ENCODE measurements at regions not wholly inside any gene's neighbourhood (a gene's known extent, or its start where the extent isn't known, plus 50 kb on each side); places are given as distances from the start of the nearest gene placed in this dataset.

DNA sequence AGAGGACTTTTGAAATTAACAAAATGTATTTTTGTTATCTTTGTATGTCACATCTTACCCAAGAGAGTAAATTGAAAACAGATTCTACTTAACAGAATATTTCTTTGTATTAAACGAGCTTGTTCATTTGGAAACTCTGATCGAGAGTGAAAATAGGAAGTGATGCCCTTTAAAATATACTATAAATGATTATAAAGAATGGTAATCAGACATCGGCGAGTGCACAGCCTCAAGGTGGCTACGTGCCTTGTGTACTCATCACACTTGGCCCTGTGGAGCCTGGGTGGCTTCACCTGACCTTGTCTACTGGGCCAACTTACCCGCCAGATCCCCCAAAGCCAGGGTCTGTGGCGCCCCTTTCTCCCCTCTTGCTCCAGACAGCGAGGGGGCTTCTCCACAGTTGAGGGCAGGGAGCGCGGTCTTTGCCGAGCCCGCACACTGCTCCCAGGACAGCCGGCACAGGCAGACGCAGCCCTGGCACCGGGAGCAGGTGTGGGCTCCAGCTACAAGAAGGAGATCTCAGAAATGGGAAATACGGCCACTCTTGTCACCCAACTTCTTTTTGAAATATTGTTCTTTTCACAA, 243.2 kb downstream of the CEMIP2 start:
- no peak for ATAC-seq (ENCODE audit: insufficient number of reproducible peaks, low FRiP score, low read depth)
- TF ChIP-seq, protein P1, sequence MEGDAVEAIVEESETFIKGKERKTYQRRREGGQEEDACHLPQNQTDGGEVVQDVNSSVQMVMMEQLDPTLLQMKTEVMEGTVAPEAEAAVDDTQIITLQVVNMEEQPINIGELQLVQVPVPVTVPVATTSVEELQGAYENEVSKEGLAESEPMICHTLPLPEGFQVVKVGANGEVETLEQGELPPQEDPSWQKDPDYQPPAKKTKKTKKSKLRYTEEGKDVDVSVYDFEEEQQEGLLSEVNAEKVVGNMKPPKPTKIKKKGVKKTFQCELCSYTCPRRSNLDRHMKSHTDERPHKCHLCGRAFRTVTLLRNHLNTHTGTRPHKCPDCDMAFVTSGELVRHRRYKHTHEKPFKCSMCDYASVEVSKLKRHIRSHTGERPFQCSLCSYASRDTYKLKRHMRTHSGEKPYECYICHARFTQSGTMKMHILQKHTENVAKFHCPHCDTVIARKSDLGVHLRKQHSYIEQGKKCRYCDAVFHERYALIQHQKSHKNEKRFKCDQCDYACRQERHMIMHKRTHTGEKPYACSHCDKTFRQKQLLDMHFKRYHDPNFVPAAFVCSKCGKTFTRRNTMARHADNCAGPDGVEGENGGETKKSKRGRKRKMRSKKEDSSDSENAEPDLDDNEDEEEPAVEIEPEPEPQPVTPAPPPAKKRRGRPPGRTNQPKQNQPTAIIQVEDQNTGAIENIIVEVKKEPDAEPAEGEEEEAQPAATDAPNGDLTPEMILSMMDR (IDR thresholded peaks at IDR 0.05), result no peak
- Histone ChIP-seq H3K4me1 (ENCODE audit: control insufficient read depth in 1 of 2, low read depth in 2 of 2) (no peaks in the 10 kb centered on the region), H3K9me3 (no peaks in the 10 kb centered on the region), H3K36me3 (no peaks in the 10 kb centered on the region), H3K27ac (no peak overlapping the region), H3K27me3 (replicated peaks; ENCODE audit: insufficient read depth) (no peaks in the 10 kb centered on the region), H3K4me3 (no peak overlapping the region)
- DNase-seq (ENCODE audit: low spot score), result no peak

DNA sequence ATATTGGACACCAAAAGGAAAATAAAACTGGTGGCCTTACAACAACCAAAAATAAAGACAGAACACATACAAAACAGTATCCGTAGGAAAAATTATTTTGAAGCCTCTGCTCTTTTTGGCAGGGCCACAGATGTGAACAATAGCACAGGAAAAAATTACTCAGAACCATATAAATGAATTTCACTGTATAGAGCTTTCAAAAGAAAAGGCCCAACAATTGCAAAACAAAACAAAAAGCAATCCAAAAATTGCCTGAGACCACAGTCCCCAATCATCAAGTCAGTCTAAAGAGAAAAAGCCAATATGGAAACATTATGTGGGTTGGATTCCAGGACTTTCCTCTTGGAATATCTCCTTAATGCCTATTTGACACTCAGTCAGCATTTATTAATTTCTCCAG, 243.8 kb downstream of the CEMIP2 start:
- H3K4me1 ChIP-seq (ENCODE audit: control insufficient read depth in 1 of 2, low read depth in 2 of 2), result no peaks in the 10 kb centered on the region
- ATAC-seq (ENCODE audit: insufficient number of reproducible peaks, low FRiP score, low read depth), result no peak
- no peak for DNase-seq (ENCODE audit: low spot score)

DNA sequence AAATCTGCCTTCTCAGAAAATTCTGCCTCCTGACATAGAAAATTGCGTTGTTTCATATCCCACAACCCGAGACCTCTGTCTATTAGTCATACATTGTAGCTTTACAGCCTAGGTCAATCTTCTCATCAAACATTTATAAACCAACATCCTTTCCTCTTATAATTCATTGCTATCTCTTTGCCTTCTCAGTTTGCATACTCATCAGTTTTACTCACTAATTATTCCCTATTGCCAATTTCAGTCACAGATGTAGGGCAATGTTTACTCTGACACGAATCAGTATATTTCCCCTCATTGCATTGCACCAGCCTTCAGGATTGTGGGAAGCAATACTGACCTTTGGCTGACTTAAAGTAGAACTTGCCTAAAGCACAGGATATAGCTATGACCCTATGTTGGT, 247.2 kb downstream of the CEMIP2 start:
- Histone ChIP-seq H3K4me3 (no peak overlapping the region), H3K27me3 (replicated peaks; ENCODE audit: insufficient read depth) (no peaks in the 10 kb centered on the region), H3K9me3 (no peaks in the 10 kb centered on the region), H3K36me3 (no peaks in the 10 kb centered on the region), H3K27ac (no peak overlapping the region), H3K4me1 (ENCODE audit: control insufficient read depth in 1 of 2, low read depth in 2 of 2) (no peaks in the 10 kb centered on the region)
- TF ChIP-seq, protein P1 (IDR thresholded peaks at IDR 0.05), result no peak
- ATAC-seq (ENCODE audit: insufficient number of reproducible peaks, low FRiP score, low read depth) (no peak), DNase-seq (ENCODE audit: low spot score) (no peak)

More for the DNA sequence above, 243.8 kb downstream of the CEMIP2 start:
- Histone ChIP-seq H3K4me3 (no peak overlapping the region), H3K36me3 (no peaks in the 10 kb centered on the region), H3K27me3 (replicated peaks; ENCODE audit: insufficient read depth) (no peaks in the 10 kb centered on the region), H3K9me3 (no peaks in the 10 kb centered on the region), H3K27ac (no peak overlapping the region)
- TF ChIP-seq, protein P1 (IDR thresholded peaks at IDR 0.05), result no peak

DNA sequence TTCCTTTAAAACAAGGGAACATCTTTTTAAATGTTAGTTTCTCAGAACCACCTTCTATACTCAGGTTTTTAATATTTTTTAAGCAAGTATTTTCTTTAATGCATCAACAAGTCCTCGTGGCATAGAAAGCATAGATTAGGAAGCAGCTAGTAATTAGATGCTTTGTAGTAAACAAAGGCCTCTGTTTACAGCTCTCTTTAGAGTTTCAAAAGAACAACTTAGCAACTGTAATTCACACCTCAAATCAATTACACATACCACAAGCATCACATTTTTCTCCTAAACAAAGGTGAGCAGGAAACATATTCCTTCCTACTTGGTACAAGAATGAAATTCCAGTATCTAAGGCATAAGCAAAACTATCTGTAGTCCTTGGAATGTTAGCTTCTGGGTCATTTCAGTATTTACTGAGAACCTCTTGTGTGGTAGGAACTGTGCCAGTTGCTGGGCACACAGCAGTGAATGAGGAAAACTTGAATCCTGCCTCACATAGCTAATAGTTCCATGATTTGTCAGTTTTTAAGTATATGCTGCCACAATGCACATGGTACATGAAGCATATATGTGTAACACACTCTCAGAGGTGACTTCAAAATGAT, 249.1 kb downstream of the CEMIP2 start:
- no peaks in the 10 kb centered on the region for H3K27me3 ChIP-seq (replicated peaks; ENCODE audit: insufficient read depth)
- H3K36me3 ChIP-seq, result no peaks in the 10 kb centered on the region
- H3K4me1 ChIP-seq (ENCODE audit: control insufficient read depth in 1 of 2, low read depth in 2 of 2), result no peaks in the 10 kb centered on the region
- H3K9me3 ChIP-seq, result no peaks in the 10 kb centered on the region
- H3K27ac ChIP-seq, result no peak overlapping the region
- no peak for DNase-seq (ENCODE audit: low spot score)
- no peak overlapping the region for H3K4me3 ChIP-seq
- TF ChIP-seq, protein P1 (IDR thresholded peaks at IDR 0.05), result no peak
- ATAC-seq (ENCODE audit: insufficient number of reproducible peaks, low FRiP score, low read depth), result no peak

DNA sequence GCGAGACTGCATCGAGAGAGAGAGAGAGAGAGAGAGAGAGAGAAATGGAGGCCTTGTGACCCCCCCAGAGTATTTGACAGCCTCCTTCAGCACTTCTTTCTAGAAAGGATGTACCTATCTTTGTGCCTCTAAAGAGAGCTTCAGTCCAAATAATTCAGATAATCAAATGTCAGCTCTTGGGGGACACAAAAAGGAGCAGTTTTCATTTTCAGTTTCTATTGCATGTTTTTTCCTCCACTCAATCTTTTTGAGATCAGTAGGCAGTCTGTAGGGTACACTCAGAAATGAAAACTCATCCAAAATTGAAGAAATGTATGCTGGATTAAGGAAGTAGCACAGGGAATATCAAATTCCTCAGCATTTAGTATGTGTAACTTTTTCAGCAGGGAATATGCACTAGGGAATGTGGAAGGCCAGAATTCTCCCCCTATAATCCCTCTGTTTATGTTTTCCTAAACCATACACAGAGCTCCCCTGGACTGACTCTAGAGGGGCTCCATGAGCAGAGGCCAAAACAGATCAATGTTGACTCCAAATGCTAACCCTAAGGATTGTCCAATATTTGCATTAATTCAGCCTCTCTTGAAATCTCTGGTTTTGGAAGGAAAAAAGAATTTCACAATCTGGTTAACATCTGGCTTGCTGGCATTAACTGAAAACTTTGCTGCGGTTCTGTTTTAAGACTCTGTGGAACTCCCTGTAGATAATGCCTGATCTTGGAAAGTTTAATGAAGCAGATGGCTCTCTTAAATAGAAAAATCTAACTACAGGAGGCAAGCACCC, 250.1 kb downstream of the CEMIP2 start:
- ATAC-seq (ENCODE audit: insufficient number of reproducible peaks, low FRiP score, low read depth) (no peak), DNase-seq (ENCODE audit: low spot score) (no peak)
- Histone ChIP-seq H3K4me1 (ENCODE audit: control insufficient read depth in 1 of 2, low read depth in 2 of 2) (no peaks in the 10 kb centered on the region), H3K27me3 (replicated peaks; ENCODE audit: insufficient read depth) (no peaks in the 10 kb centered on the region), H3K36me3 (no peaks in the 10 kb centered on the region), H3K27ac (no peak overlapping the region), H3K9me3 (no peaks in the 10 kb centered on the region), H3K4me3 (no peak overlapping the region)
- TF ChIP-seq, protein P1 (IDR thresholded peaks at IDR 0.05), result no peak
